ENCODE measurements at regions not wholly inside any gene's neighbourhood (a gene's known extent, or its start where the extent isn't known, plus 50 kb on each side); places are given as distances from the start of the nearest gene placed in this dataset.

- TF ChIP-seq CTCF (IDR thresholded peaks at IDR 0.05) (no peak), POLR2A (IDR thresholded peaks at IDR 0.05) (no peak)
Measured at GRCh38 chr1:191818198-191818597, 340.1 kb upstream of the RGS18 start.

All from suprapubic skin (tissue), 3 donors.